GM21576 (cell line): ENCODE measurements at regions not wholly inside any gene's neighbourhood (a gene's known extent, or its start where the extent isn't known, plus 50 kb on each side); places are given as distances from the start of the nearest gene placed in this dataset.
A peak's percentile ranks its signal among the peaks of the same experiment; 100 is the strongest.
"Not testable (repeated sequence)": the region's sequence is repeated elsewhere in the genome, so short reads cannot be mapped to it uniquely, and the experiment has no call there.

Experiments used
- ATAC-seq: cut with Tn5 transposase; IDR thresholded peaks from one replicate; pipeline ENCODE4 v1.9.1; 2021; ENCODE audit warnings: mild to moderate bottlenecking, moderate library complexity; ENCODE audit not compliant: unreplicated experiment

GRCh38 chr3:88283242-88283592, 133.5 kb downstream of the C3orf38 start:
- ATAC-seq = no peak

DNA sequence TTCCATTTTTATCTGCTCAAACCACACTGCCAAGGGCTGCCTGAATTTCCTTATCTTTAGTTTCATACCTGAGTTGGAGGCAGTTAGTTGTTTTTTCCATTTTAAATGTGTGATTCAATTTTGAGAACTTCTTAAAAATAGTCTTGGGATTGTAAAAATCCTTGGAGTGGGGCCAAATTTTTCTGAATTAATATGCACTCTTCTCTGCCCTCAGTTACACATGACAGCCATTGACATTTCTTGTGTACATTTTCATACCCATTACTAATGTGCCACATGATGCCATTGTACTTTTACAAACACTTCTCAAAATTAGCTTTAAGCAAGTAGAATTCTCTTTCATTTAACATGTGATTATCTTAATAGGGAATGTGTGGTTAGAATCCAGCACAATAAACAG, 141.7 kb downstream of the C3orf38 start:
- no peak for ATAC-seq

DNA sequence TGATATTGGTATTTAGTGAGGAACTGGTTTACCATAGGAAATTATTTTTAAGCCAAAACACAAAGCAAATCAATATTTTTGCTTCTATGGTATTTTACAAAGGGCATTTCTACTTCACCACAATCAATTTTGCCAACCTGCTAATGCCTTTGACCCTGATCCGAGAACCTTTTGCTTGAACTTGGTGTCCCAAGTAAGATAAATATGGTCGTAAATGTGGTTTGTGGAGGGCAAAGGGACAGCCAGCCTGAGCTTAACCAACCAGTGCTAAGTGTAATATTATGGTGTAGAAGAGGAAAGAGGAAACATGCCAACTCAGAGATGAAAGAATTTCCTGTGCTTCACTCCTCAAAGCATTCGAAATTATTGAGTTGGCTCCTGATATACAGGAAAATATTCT, 148.4 kb downstream of the C3orf38 start:
- no peak for ATAC-seq

- ATAC-seq = no peak
Measured at GRCh38 chr3:88301273-88301995, 151.7 kb downstream of the C3orf38 start.

DNA sequence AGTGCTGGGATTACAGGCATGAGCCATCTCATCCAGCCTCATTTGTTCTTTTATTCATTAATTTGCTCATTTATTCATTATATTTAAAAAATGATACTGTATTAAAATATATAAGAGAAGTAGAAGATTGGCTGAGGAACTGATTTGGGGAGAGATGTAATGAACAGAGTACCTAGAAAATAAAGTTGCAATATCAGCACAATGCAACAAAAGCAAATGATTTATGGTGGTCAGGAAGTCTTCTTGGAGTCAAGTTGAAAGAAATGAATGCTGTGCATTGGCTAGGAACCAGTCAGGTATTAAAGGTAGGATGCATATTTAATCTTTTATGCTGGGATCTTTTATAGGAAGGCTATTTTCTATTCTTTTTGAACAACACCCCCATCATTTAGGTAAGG, 152.2 kb downstream of the C3orf38 start:
- no peak for ATAC-seq

DNA sequence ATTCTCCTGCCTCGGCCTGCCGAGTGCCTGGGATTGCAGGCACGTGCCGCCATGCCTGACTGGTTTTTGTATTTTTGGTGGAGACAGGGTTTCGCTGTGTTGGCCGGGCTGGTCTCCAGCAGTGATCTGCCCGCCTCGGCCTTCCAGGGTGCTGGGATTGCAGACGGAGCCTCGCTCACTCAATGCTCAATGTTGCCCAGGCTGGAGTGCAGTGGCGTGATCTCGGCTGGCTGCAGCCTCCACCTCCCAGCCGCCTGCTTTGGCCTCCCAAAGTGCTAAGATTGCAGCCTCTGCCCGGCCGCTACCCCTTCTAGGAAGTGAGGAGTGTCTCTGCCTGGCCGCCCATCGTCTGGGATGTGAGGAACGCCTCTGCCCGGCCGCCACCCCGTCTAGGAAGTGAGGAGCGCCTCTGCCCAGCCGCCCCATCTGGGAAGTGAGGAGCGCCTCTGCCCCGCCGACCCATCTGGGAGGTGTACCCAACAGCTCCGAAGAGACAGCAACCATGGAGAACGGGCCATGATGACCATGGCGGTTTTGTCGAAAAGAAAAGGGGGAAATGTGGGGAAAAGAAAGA, 153.7 kb downstream of the C3orf38 start:
- not testable (repeated sequence) for ATAC-seq

DNA sequence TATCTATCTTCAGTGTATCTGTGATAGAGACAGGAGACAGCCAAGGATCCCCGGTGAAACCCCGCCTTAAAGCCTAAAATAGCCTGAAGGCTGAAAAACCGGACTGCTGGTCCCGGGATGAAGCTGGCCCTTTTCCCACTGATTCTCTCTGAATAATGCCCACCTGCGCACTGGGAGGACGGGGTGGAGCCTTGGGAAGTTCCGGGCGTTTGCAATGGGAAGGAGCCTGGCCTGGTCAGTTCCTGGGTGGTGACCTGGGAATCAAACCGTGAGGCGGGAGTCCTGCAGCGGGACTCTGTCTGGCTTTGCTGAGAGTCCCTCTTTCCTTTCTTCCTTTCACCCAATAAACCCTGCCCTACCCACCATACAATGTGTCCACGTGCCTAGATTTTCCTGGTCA, 157.9 kb downstream of the C3orf38 start:
- ATAC-seq = no peak

DNA sequence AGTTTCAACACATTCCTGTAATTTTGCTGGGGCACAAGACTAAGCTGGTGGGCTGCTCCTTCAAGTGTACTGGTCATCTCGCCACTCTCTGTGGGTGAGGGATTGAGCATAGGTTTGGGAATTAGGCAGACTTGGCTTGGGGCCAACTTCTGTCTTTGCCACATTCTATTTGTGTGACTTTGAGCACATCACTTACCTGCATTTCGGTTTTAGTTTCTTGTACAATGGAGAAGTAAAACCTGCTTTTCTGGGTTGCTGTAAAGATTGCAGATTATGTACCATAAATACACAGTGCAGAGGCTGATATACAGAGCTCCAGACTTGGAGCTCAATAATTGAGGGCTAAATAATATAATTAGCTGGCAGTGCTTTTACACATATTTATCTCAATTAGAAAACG, 162.1 kb downstream of the C3orf38 start:
- peak; percentile 70 for ATAC-seq

- no peak for ATAC-seq
Measured at GRCh38 chr3:88312256-88312655, 162.5 kb downstream of the C3orf38 start.

DNA sequence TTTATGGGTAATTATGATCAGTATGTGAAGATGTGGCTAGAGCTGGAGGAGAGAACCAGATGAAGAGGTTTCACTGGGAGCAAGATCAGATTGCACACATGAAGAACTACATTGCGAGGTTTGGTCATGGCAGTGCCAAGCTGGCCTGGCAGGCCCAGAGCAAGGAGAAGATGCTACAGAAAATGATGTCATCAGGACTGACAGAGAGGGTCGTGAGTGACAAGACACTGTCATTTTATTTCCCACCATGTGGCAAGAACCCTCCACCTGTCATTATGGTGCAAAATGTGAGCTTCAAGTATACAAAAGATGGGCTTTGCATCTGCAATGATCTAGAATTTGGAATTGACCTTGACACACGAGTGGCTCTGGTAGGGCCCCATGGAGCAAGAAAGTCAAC, 168.3 kb downstream of the C3orf38 start:
- no peak for ATAC-seq

GRCh38 chr3:88321363-88322050, 171.7 kb downstream of the C3orf38 start:
- ATAC-seq = no peak

- no peak for ATAC-seq
Measured at GRCh38 chr3:88324788-88325187, 175.0 kb downstream of the C3orf38 start.

- no peak for ATAC-seq
Measured at GRCh38 chr3:88334187-88334868, 184.6 kb downstream of the C3orf38 start.

DNA sequence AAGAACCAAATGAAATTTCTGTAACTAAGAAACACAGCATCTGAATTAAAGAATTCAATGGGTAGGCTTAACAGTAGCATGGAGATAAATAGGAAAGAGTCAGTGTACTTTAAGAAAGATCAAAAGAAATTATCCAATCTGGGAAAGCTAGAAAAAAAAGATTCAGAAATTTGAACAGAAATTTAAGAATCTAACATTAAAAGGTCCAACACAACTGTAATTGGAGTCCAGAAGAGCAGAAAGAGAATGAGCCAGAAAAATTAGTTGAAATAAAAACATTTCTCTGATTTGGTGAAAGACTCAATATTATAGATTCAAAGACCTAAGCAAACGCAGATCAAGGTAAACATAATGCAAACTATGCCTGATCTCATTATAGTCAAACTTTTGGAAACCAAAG, 187.1 kb downstream of the C3orf38 start:
- no peak for ATAC-seq

- no peak for ATAC-seq
Measured at GRCh38 chr3:88343264-88343663, 193.5 kb downstream of the C3orf38 start.

DNA sequence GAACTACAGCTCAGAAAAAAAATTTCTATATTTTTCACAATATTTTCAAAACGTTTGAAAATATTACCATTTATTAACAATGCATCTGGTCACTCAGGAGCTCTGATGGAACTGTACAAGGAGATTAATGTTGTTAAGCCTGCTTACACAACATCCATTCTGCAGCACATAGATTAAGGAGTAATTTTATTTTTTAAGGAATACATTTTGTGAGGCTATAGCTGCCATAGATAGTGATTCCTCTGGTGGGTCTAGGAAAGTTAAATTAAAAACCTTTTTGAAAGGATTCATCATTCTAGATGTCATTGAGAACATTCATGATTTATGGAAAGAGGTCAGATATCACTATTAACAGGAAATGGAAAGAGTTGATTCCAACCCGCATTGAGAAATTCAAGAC, 196.9 kb downstream of the C3orf38 start:
- no peak for ATAC-seq

DNA sequence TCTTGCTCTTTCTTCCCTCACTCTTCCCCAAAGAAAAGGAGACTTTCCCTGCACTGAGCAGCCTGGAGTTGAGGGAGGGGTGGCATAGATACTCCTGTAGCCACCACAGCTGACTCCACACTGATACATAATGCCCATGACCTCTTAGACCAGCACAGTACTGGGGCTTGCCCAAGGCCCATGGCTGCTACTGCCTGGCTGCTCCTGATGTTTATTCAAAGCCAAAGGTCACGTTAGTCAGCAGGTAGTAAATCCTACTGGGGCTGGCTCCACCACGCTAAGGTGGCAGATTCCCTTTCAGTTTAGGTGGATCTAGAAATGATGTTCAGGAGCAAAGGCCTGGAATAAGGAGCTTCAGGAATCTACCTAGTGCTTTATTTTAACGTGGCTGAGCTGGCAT, 212.7 kb downstream of the C3orf38 start:
- ATAC-seq = no peak

- no peak for ATAC-seq
Measured at GRCh38 chr3:88364926-88365325, 215.2 kb downstream of the C3orf38 start.

DNA sequence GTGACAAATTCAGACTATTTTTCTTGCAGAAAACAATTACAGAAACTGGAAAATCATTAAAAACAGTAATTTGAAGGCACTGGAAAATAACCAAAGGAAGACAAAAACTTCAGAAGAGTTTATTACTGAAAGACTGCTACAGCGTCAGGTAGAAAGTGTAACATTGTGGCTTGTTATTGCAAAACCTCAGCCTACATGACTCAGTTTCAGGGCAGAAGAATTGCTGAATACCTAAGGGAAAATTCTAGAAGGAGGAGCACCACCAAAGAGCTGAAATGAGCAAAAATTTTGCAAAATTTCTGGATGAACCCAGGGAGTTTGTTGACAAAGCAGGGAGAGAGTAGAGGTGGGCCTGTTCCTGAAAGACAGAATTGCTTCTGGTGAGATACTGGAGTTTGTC, 219.6 kb downstream of the C3orf38 start:
- no peak for ATAC-seq

- no peak for ATAC-seq
Measured at GRCh38 chr3:88369767-88370166, 220.0 kb downstream of the C3orf38 start.

GRCh38 chr3:88385090-88385489, 235.3 kb downstream of the C3orf38 start:
- ATAC-seq = peak; percentile 92

GRCh38 chr3:88398581-88398980, 248.8 kb downstream of the C3orf38 start:
- ATAC-seq = no peak
